ENCODE measurements at regions not wholly inside any gene's neighbourhood (a gene's known extent, or its start where the extent isn't known, plus 50 kb on each side); places are given as distances from the start of the nearest gene placed in this dataset.
"Not testable (repeated sequence)": the region's sequence is repeated elsewhere in the genome, so short reads cannot be mapped to it uniquely, and the experiment has no call there.

DNA sequence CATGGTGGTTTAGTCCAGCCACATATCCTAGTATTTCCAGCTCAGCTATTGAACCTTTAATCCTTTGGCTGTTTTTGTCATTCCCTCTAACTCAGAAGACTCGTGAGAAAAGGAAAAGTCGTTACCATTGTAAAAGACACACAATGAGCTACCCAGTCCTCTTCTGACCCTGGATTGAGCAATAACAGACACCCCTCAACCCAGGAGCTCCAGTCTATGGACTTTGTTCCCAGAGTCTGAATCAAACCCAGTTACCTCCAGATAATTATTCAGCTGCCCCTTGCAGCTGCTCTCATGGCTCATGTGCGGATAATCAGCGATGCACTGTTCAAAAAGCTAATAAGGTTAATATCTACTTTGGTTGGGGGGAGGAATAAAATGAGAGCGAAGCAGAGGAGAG is 402.4 kb downstream of the BTG1 start:
- Histone ChIP-seq H3K27ac (no peak overlapping the region), H3K4me3 (no peak overlapping the region), H3K9me3 (no peaks in the 10 kb centered on the region), H3K36me3 (no peaks in the 10 kb centered on the region), H3K27me3 (ENCODE audit: low read depth) (no peaks in the 10 kb centered on the region), H3K4me1 (no peaks in the 10 kb centered on the region)
- intact Hi-C loops (cut with DNase I), result no loop called here
- TF ChIP-seq, protein P1, sequence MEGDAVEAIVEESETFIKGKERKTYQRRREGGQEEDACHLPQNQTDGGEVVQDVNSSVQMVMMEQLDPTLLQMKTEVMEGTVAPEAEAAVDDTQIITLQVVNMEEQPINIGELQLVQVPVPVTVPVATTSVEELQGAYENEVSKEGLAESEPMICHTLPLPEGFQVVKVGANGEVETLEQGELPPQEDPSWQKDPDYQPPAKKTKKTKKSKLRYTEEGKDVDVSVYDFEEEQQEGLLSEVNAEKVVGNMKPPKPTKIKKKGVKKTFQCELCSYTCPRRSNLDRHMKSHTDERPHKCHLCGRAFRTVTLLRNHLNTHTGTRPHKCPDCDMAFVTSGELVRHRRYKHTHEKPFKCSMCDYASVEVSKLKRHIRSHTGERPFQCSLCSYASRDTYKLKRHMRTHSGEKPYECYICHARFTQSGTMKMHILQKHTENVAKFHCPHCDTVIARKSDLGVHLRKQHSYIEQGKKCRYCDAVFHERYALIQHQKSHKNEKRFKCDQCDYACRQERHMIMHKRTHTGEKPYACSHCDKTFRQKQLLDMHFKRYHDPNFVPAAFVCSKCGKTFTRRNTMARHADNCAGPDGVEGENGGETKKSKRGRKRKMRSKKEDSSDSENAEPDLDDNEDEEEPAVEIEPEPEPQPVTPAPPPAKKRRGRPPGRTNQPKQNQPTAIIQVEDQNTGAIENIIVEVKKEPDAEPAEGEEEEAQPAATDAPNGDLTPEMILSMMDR (IDR thresholded peaks at IDR 0.05), result no peak
- no peak for DNase-seq
- no peak for ATAC-seq

DNA sequence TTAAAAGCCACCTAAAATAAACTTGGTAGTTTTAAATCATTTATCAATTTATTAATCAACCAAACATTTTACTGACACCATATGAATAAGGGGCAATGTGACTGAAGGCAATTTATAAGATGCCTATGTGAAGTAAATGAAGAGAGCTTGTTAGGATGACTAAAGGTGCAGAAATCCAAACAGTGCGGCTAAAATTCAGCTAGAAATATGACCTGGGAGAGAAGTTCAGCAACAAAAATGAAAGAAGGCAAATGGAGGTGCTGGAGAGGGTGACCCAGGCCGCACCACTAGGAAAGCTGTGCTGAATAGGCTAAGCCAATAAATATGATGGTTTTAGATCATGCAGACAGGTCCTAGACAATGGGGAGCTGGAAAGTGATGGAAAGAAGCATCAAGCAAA is 403.7 kb downstream of the BTG1 start:
- H3K27me3 ChIP-seq (ENCODE audit: low read depth), result no peaks in the 10 kb centered on the region
- ATAC-seq (no peak), DNase-seq (no peak)
- no peak overlapping the region for H3K4me3 ChIP-seq
- H3K36me3 ChIP-seq, result no peaks in the 10 kb centered on the region
- TF ChIP-seq, protein P1 (IDR thresholded peaks at IDR 0.05), result no peak
- no peaks in the 10 kb centered on the region for H3K4me1 ChIP-seq
- H3K27ac ChIP-seq, result no peak overlapping the region
- intact Hi-C loops (cut with DNase I), result no loop called here
- H3K9me3 ChIP-seq, result no peaks in the 10 kb centered on the region

DNA sequence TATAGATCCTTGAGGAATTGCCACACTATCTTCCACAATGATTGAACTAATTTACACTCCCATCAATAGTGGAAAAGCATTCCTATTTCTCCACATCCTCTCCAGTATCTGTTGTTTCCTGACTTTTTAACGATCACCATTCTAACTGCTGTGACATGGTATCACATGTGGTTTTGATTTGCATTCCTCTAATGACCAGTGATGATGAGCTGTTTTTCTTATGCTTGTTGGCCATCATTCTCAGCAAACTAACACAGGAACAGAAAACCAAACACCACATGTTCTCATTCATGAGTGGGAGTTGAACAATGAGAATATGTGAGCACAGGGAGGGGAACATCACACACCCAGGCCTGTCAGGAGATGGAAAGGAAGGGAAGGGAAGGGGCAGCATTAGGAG is 411.8 kb downstream of the BTG1 start:
- H3K27ac ChIP-seq; H3K4me3 ChIP-seq; intact Hi-C loops (cut with DNase I); DNase-seq; H3K36me3 ChIP-seq; ATAC-seq; H3K4me1 ChIP-seq; H3K27me3 ChIP-seq (ENCODE audit: low read depth); H3K9me3 ChIP-seq: not testable (repeated sequence)

DNA sequence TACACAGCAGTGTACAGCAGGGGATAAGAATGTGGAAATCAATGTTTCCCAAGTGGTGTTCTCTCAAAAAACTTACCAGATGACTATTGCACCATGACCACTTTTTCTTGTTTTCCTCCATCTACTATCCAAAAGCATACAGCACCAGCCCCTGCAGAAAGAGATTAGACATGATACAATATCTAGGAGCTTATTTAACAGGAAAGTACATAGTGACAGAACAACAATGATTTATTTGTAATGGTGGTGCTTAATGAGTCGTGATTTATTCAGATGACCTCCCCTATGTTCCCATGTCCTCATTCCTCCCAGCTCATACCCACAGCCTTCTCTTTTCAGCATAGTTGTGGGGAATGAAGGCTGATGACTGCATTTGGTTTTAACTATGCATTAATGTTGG is 413.6 kb downstream of the BTG1 start:
- TF ChIP-seq, protein P1 (IDR thresholded peaks at IDR 0.05), result no peak

DNA sequence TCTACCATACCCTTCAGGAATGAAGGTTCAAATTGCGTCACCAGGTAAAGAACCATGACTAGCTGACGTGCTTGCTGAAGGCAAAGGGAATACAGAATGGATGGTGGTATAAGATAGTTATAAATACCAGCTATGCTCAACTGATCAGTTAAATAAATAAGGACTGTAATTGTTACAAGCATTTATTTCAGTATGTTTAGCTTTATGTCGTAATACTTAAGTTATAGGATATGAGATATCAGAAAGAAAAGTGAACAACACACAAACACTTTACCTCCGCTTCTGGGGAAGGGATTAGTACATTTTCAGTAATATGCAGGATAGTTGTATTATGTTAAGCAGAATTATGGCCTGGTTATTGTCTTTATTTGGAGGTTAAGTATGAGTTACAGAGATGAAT is 416.1 kb downstream of the BTG1 start:
- H3K36me3 ChIP-seq, result no peaks in the 10 kb centered on the region
- no peaks in the 10 kb centered on the region for H3K27me3 ChIP-seq (ENCODE audit: low read depth)
- H3K4me1 ChIP-seq, result no peaks in the 10 kb centered on the region
- intact Hi-C loops (cut with DNase I), result no loop called here
- TF ChIP-seq, protein P1 (IDR thresholded peaks at IDR 0.05), result no peak
- no peak for ATAC-seq
- H3K9me3 ChIP-seq, result no peaks in the 10 kb centered on the region
- H3K4me3 ChIP-seq, result no peak overlapping the region
- H3K27ac ChIP-seq, result no peak overlapping the region
- DNase-seq, result no peak

More for the DNA sequence above, 413.6 kb downstream of the BTG1 start:
- Histone ChIP-seq H3K9me3 (no peaks in the 10 kb centered on the region), H3K27me3 (ENCODE audit: low read depth) (no peaks in the 10 kb centered on the region), H3K36me3 (no peaks in the 10 kb centered on the region), H3K4me3 (no peak overlapping the region), H3K27ac (no peak overlapping the region), H3K4me1 (no peaks in the 10 kb centered on the region)
- DNase-seq, result no peak
- intact Hi-C loops (cut with DNase I), result no loop called here
- no peak for ATAC-seq

DNA sequence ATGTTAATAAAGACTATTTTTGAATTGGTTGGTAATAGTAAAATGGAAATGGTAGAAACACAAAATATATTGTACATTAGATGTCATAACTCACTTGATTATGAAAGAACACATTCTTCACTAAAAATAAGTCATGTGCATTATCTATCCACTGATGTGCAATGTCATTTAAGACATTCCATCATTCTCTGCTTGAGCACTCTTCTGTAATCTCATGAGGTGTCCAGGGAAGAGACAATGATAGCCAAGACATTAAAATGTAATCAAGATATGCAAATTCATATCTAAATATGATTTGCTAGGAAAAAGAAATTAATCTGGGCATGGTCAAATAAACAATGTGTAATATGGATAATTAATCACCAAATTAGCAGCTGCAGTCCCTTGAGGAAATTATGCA is 422.5 kb downstream of the BTG1 start:
- H3K4me1 ChIP-seq, result no peaks in the 10 kb centered on the region
- TF ChIP-seq, protein P1 (IDR thresholded peaks at IDR 0.05), result no peak
- ATAC-seq (no peak), DNase-seq (no peak)
- no peak overlapping the region for H3K27ac ChIP-seq
- intact Hi-C loops (cut with DNase I), result no loop called here
- no peaks in the 10 kb centered on the region for H3K27me3 ChIP-seq (ENCODE audit: low read depth)
- no peak overlapping the region for H3K4me3 ChIP-seq
- H3K9me3 ChIP-seq, result no peaks in the 10 kb centered on the region
- H3K36me3 ChIP-seq, result no peaks in the 10 kb centered on the region

Data from lower lobe of right lung (tissue), 2 donors.